Activated naive CD8-positive, alpha-beta T cell treated with anti-CD3 and anti-CD28 coated beads, Interleukin-2, amount 50 U/mL, for 16 hours (primary cell): ENCODE measurements at regions not wholly inside any gene's neighbourhood (a gene's known extent, or its start where the extent isn't known, plus 50 kb on each side); places are given as distances from the start of the nearest gene placed in this dataset.
A peak's percentile ranks its signal among the peaks of the same experiment; 100 is the strongest.

Experiments
- DNase-seq: peaks from one replicate; pipeline ENCODE4 v3.0.0-alpha.2; 2020; ENCODE audit warnings: low read depth, low spot score

- no peak for DNase-seq
These were observed 171.9 kb upstream of the ZNF267 start for GRCh38 chr16:31701734-31702133.

GRCh38 chr16:31702796-31703195 lies 170.8 kb upstream of the ZNF267 start:
- no peak for DNase-seq

- DNase-seq, result no peak
These were observed 170.0 kb upstream of the ZNF267 start for GRCh38 chr16:31703526-31704128.

- DNase-seq, result no peak
These were observed 169.5 kb upstream of the ZNF267 start for GRCh38 chr16:31704138-31704537.

GRCh38 chr16:31705371-31705770 lies 168.2 kb upstream of the ZNF267 start:
- no peak for DNase-seq

GRCh38 chr16:31706318-31706717 lies 167.3 kb upstream of the ZNF267 start:
- DNase-seq, result no peak

- no peak for DNase-seq
These were observed 166.7 kb upstream of the ZNF267 start for GRCh38 chr16:31706925-31707324.

GRCh38 chr16:31707743-31708335 lies 165.8 kb upstream of the ZNF267 start:
- no peak for DNase-seq

GRCh38 chr16:31708348-31708747 lies 165.3 kb upstream of the ZNF267 start:
- DNase-seq, result no peak

- DNase-seq, result no peak
These were observed 164.4 kb upstream of the ZNF267 start for GRCh38 chr16:31709181-31709580.

- no peak for DNase-seq
These were observed 163.5 kb upstream of the ZNF267 start for GRCh38 chr16:31710134-31710533.

GRCh38 chr16:31710880-31711279 lies 162.7 kb upstream of the ZNF267 start:
- no peak for DNase-seq

GRCh38 chr16:31711344-31711845 lies 162.2 kb upstream of the ZNF267 start:
- no peak for DNase-seq

GRCh38 chr16:31712064-31712540 lies 161.5 kb upstream of the ZNF267 start:
- no peak for DNase-seq

- peak; percentile 88 for DNase-seq
These were observed 160.3 kb upstream of the ZNF267 start for GRCh38 chr16:31713071-31713944.

- no peak for DNase-seq
These were observed 159.4 kb upstream of the ZNF267 start for GRCh38 chr16:31713945-31714902.

- DNase-seq, result no peak
These were observed 158.6 kb upstream of the ZNF267 start for GRCh38 chr16:31714903-31715504.

- no peak for DNase-seq
These were observed 157.7 kb upstream of the ZNF267 start for GRCh38 chr16:31715915-31716314.

- no peak for DNase-seq
These were observed 154.6 kb upstream of the ZNF267 start for GRCh38 chr16:31718998-31719397.

- DNase-seq, result no peak
These were observed 146.1 kb upstream of the ZNF267 start for GRCh38 chr16:31727553-31727952.

- no peak for DNase-seq
These were observed 139.3 kb upstream of the ZNF267 start for GRCh38 chr16:31734265-31734664.
